ENCODE measurements at regions not wholly inside any gene's neighbourhood (a gene's known extent, or its start where the extent isn't known, plus 50 kb on each side); places are given as distances from the start of the nearest gene placed in this dataset.

- 80% methylated on average over 3 of the region's 3 CpGs; no CpG with 5 or more reads in 1 of the 2 experiments for WGBS, 2 experiments (ENCODE audit: extremely low coverage in 1 of 2, insufficient coverage in 1 of 2, insufficient read length in 1 of 2, insufficient replicate concordance in 2 of 2, low coverage in 1 of 2, low lambda C conversion rate in 2 of 2, missing lambda C conversion rate in 1 of 2)
- no peak overlapping the region for H3K56ac ChIP-seq (replicated peaks; ENCODE audit: insufficient read length, low read depth, low read length)
- no peak overlapping the region for H3K9ac ChIP-seq (replicated peaks in 1 of 4; ENCODE audit: extremely low read depth in 1 of 4, low read depth in 3 of 4, low read length in 3 of 4)
- no peak overlapping the region for H4K91ac ChIP-seq (replicated peaks; ENCODE audit: insufficient read length, low read length)
- H2BK5ac ChIP-seq (ENCODE audit: low read depth, low read length) = no peak overlapping the region
- no peak overlapping the region for H3K23ac ChIP-seq (ENCODE audit: insufficient read length)
- H2BK20ac ChIP-seq (ENCODE audit: low read length) = no peak overlapping the region
- peaks cover 0 to 3% (median 0%) of the 10 kb centered on the region in 4 experiments; a peak in 1 of 7 replicates for H3K4me1 ChIP-seq (replicated peaks in 1 of 4; ENCODE audit: control insufficient read depth in 3 of 4, insufficient read depth in 4 of 4, low read length in 3 of 4)
- ChIA-PET CTCF (ENCODE audit: partially characterized antibody) (interaction anchor here (0.6 to 1.8 kb wide), 14 partner anchors 8 to 822 kb away, joined by 3 to 8 read pairs (median 3); no protein-coding TSS in a partner anchor), POLR2A (ENCODE audit: partially characterized antibody) (no interaction called here)
- FAIRE-seq (no peak), DNase-seq (ENCODE audit: low read depth in 1 of 2, low spot score in 2 of 2) (no peak)
- H3K14ac ChIP-seq (ENCODE audit: insufficient read length) = no peak overlapping the region
- H2BK12ac ChIP-seq (ENCODE audit: low read depth, low read length) = no peak overlapping the region
- no peak overlapping the region for H2BK15ac ChIP-seq (ENCODE audit: low read length)
- H4K8ac ChIP-seq (ENCODE audit: extremely low read depth, insufficient read depth, low read length) = no peak overlapping the region
- H4K20me1 ChIP-seq (replicated peaks in 1 of 2; ENCODE audit: control insufficient read depth in 1 of 2, insufficient read depth in 2 of 2, low read length in 2 of 2) = no peaks in the 10 kb centered on the region
- H3K18ac ChIP-seq (ENCODE audit: extremely low read depth, low read length) = no peak overlapping the region
- H2AK5ac ChIP-seq (ENCODE audit: low read depth, low read length) = no peak overlapping the region
- no peaks in the 10 kb centered on the region for H3K36me3 ChIP-seq (ENCODE audit: control insufficient read depth in 2 of 4, insufficient read depth in 4 of 4, low read length in 3 of 4)
- no peak overlapping the region for H3K4me2 ChIP-seq (ENCODE audit: insufficient read depth in 1 of 2, low read depth in 2 of 2, low read length in 2 of 2)
- H4K5ac ChIP-seq (ENCODE audit: insufficient read length, low read depth, low read length) = no peak overlapping the region
- no peaks in the 10 kb centered on the region for H3K79me2 ChIP-seq (ENCODE audit: control insufficient read depth in 1 of 2, insufficient read depth in 2 of 2, low read length in 2 of 2)
- H2BK120ac ChIP-seq (replicated peaks; ENCODE audit: low read depth, low read length) = no peak overlapping the region
- no peak overlapping the region for H2AFZ ChIP-seq (ENCODE audit: low read length)
- no peak overlapping the region for H3K27ac ChIP-seq (ENCODE audit: low read depth, low read length)
- H3K79me1 ChIP-seq (ENCODE audit: low read depth, low read length) = no peaks in the 10 kb centered on the region
- no peak overlapping the region for H3K4ac ChIP-seq (replicated peaks; ENCODE audit: insufficient read length, low read depth, low read length)
- H3K27me3 ChIP-seq (replicated peaks in 1 of 4; ENCODE audit: control insufficient read depth in 3 of 4, extremely low read depth in 1 of 4, insufficient read depth in 3 of 4, low read length in 3 of 4) = peaks cover 0 to 8% (median 0%) of the 10 kb centered on the region in 4 experiments; a peak in 1 of 7 replicates
- no peaks in the 10 kb centered on the region for H3K9me3 ChIP-seq (ENCODE audit: insufficient read depth in 2 of 2, low read depth in 1 of 2, low read length in 1 of 2)
- no peaks in the 10 kb centered on the region for H3K23me2 ChIP-seq (ENCODE audit: low read depth, low read length)
- no peak overlapping the region for H3K4me3 ChIP-seq (ENCODE audit: extremely low read depth in 1 of 4, insufficient read depth in 2 of 4, low read depth in 3 of 4, low read length in 4 of 4)
- TF ChIP-seq CHD1 (IDR thresholded peaks at IDR 0.05; ENCODE audit: low read depth, low read length) (no peak), GTF2F1 (IDR thresholded peaks at IDR 0.05; ENCODE audit: borderline replicate concordance, low read depth, low read length) (no peak), SP1 (IDR thresholded peaks at IDR 0.05; ENCODE audit: low read depth, low read length) (no peak), CBX8 (IDR thresholded peaks at IDR 0.05; ENCODE audit: borderline replicate concordance, low read depth, low read length) (no peak), PHF8 (conservative IDR thresholded peaks at IDR 0.05; ENCODE audit: low read depth, low read length) (no peak), NANOG (IDR thresholded peaks at IDR 0.05; ENCODE audit: insufficient read depth, low read depth, low read length, poor library complexity, severe bottlenecking) (no peak), HDAC6 (IDR thresholded peaks at IDR 0.05; ENCODE audit: low read depth, low read length) (no peak), RXRA (IDR thresholded peaks at IDR 0.05; ENCODE audit: insufficient read depth, low read depth, low read length) (no peak), RAD21 (IDR thresholded peaks at IDR 0.05 in 1 of 2, conservative IDR thresholded peaks at IDR 0.05 in 1 of 2; ENCODE audit: low read depth in 2 of 2, low read length in 2 of 2) (no peak), TCF12 (IDR thresholded peaks at IDR 0.05; ENCODE audit: low read depth, low read length) (no peak)
- TF ChIP-seq, protein P1, sequence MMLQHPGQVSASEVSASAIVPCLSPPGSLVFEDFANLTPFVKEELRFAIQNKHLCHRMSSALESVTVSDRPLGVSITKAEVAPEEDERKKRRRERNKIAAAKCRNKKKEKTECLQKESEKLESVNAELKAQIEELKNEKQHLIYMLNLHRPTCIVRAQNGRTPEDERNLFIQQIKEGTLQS (IDR thresholded peaks at IDR 0.05; ENCODE audit: insufficient read depth, low read depth, low read length) = no peak
Measured at GRCh38 chr9:126229501-126229900, 97.1 kb upstream of the MVB12B start.
